RWPE1 (cell line): ENCODE measurements at regions not wholly inside any gene's neighbourhood (a gene's known extent, or its start where the extent isn't known, plus 50 kb on each side); places are given as distances from the start of the nearest gene placed in this dataset.

Experiments
- CTCF ChIA-PET: fragments of 350-600 bp; sonication (Branson Sonifier 250); formaldehyde crosslinking; extraction: SDS; loops from one replicate; lab custom pipeline; 2021; lab: Yijun Ruan, JAX
- POLR2A ChIA-PET: fragments of 400-600 bp; formaldehyde crosslinking; extraction: SDS; loops from one replicate; lab custom pipeline; 2020; ENCODE audit warnings: antibody characterized with exemption; ENCODE audit not compliant: low non-redundant PET; lab: Yijun Ruan, JAX
- DNase-seq: peaks from one replicate; pipeline ENCODE4 v3.0.0; 2012; ENCODE audit warnings: low spot score
- H3K27ac ChIP-seq: fragments of 450-650 bp; 2 replicates; pipeline ENCODE4 v1.5.1; 2017
- CTCF ChIP-seq: fragments of 450-650 bp; conservative IDR thresholded peaks from 2 replicates; pipeline ENCODE4 v1.5.1; 2017; ENCODE audit warnings: low read depth, mild to moderate bottlenecking

GRCh38 chr21:14688936-14689335 is 142.8 kb upstream of the SAMSN1 start:
- CTCF ChIA-PET: no interaction called here
- no peak overlapping the region for H3K27ac ChIP-seq
- no peak for DNase-seq
- POLR2A ChIA-PET: no interaction called here
- TF ChIP-seq CTCF: no peak

- ChIA-PET CTCF (no interaction called here), POLR2A (no interaction called here)
- no peak for DNase-seq
- no peak overlapping the region for H3K27ac ChIP-seq
- TF ChIP-seq CTCF: no peak
These were observed 142.3 kb upstream of the SAMSN1 start for GRCh38 chr21:14688412-14688811.

- POLR2A ChIA-PET: no interaction called here
- TF ChIP-seq CTCF: no peak
- DNase-seq: no peak
- H3K27ac ChIP-seq: no peak overlapping the region
- CTCF ChIA-PET: no interaction called here
These were observed 141.1 kb upstream of the SAMSN1 start for GRCh38 chr21:14687268-14687625.

- POLR2A ChIA-PET: no interaction called here
- TF ChIP-seq CTCF: no peak
- no peak for DNase-seq
- CTCF ChIA-PET: interaction anchor here (0.5 kb wide), 1 partner anchor 900 kb away, joined by 10 read pairs; no protein-coding TSS in a partner anchor
- H3K27ac ChIP-seq: no peak overlapping the region
These were observed 140.6 kb upstream of the SAMSN1 start for GRCh38 chr21:14686466-14687267.

- ChIA-PET CTCF (interaction anchor here (0.6 kb wide), 1 partner anchor 93 kb away, joined by 3 read pairs; no protein-coding TSS in a partner anchor), POLR2A (no interaction called here)
- no peak for DNase-seq
- H3K27ac ChIP-seq: no peak overlapping the region
- no peak for TF ChIP-seq CTCF
These were observed 139.5 kb upstream of the SAMSN1 start for GRCh38 chr21:14685568-14685967.

- no peak for TF ChIP-seq CTCF
- ChIA-PET POLR2A (no interaction called here), CTCF (no interaction called here)
- no peak for DNase-seq
- H3K27ac ChIP-seq: no peak overlapping the region
These were observed 138.0 kb upstream of the SAMSN1 start for GRCh38 chr21:14684071-14684470.
